ENCODE measurements at regions not wholly inside any gene's neighbourhood (a gene's known extent, or its start where the extent isn't known, plus 50 kb on each side); places are given as distances from the start of the nearest gene placed in this dataset.

DNA sequence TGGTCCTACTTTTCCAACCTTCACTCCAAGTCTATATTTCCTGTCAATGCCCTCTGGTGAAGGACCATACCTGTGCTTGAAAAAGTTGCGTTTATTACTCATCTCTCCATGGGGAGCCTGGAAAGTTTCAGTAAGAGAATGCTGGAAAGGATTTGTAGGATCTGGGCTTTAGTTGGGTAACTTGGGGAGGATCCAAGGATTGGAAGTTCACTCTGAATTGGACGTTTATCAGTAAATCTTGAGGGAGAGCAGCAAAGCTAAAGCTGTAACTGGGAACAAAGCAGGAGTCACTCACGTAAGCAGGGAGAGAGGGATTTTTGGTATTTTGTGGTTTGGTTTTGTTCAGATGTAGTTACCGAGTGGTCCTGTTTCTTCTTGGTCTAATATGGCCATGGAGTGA lies 51.4 kb upstream of the NPVF start:
- Histone ChIP-seq H3K9me3 (no peaks in the 10 kb centered on the region), H3K4me3 (no peak overlapping the region), H3K36me3 (no peaks in the 10 kb centered on the region), H3K4me1 (no peaks in the 10 kb centered on the region), H3K27ac (no peak overlapping the region), H3K27me3 (no peaks in the 10 kb centered on the region)
- DNase-seq (no peak), ATAC-seq (no peak)
- no peak for TF ChIP-seq POLR2A (IDR thresholded peaks at IDR 0.05)
- TF ChIP-seq, protein P1, sequence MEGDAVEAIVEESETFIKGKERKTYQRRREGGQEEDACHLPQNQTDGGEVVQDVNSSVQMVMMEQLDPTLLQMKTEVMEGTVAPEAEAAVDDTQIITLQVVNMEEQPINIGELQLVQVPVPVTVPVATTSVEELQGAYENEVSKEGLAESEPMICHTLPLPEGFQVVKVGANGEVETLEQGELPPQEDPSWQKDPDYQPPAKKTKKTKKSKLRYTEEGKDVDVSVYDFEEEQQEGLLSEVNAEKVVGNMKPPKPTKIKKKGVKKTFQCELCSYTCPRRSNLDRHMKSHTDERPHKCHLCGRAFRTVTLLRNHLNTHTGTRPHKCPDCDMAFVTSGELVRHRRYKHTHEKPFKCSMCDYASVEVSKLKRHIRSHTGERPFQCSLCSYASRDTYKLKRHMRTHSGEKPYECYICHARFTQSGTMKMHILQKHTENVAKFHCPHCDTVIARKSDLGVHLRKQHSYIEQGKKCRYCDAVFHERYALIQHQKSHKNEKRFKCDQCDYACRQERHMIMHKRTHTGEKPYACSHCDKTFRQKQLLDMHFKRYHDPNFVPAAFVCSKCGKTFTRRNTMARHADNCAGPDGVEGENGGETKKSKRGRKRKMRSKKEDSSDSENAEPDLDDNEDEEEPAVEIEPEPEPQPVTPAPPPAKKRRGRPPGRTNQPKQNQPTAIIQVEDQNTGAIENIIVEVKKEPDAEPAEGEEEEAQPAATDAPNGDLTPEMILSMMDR (IDR thresholded peaks at IDR 0.05 in 4 of 5, conservative IDR thresholded peaks at IDR 0.05 in 1 of 5): no peak
- in situ Hi-C loops (cut with MboI; ENCODE audit: low sequenced_read_pairs in 4 of 4): no loop called here
- intact Hi-C loops (cut with DNase I; ENCODE audit: low total_unique reads): no loop called here

DNA sequence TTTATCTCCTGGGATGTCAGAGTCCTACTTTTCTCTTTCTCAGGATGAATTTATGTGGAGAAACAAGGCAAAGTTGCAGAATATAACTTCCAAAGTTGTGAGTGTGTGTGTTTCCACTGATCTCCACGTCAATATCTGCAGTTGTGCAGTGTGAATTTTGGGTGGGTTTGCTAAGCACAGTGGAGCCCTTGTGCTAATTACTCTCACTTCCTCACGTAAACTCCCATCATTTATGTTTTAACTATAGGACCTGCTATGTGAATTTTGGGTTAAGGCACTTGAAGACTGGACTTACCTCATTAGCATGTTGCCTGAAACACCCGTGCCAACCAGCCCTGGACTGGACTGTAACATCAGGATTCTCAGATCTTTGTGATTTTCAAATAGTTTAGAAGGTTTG lies 51.9 kb upstream of the NPVF start:
- ATAC-seq (no peak), DNase-seq (no peak)
- TF ChIP-seq, protein P1 (IDR thresholded peaks at IDR 0.05 in 4 of 5, conservative IDR thresholded peaks at IDR 0.05 in 1 of 5): no peak
- no peak for TF ChIP-seq POLR2A (IDR thresholded peaks at IDR 0.05)
- intact Hi-C loops (cut with DNase I; ENCODE audit: low total_unique reads): no loop called here
- Histone ChIP-seq H3K27ac (no peak overlapping the region), H3K9me3 (no peaks in the 10 kb centered on the region), H3K36me3 (no peaks in the 10 kb centered on the region), H3K4me1 (no peaks in the 10 kb centered on the region), H3K27me3 (no peaks in the 10 kb centered on the region), H3K4me3 (no peak overlapping the region)
- in situ Hi-C loops (cut with MboI; ENCODE audit: low sequenced_read_pairs in 4 of 4): no loop called here

GRCh38 chr7:25282194-25282593 lies 53.9 kb upstream of the NPVF start:
- ATAC-seq: no peak
- DNase-seq: no peak
- intact Hi-C loops (cut with DNase I; ENCODE audit: low total_unique reads): no loop called here
- no peak overlapping the region for H3K4me3 ChIP-seq
- no peaks in the 10 kb centered on the region for H3K9me3 ChIP-seq
- H3K4me1 ChIP-seq: no peaks in the 10 kb centered on the region
- H3K27me3 ChIP-seq: no peaks in the 10 kb centered on the region
- no peak overlapping the region for H3K27ac ChIP-seq
- no peak for TF ChIP-seq POLR2A (IDR thresholded peaks at IDR 0.05)
- in situ Hi-C loops (cut with MboI; ENCODE audit: low sequenced_read_pairs in 4 of 4): no loop called here
- H3K36me3 ChIP-seq: no peaks in the 10 kb centered on the region

GRCh38 chr7:25286756-25287155 lies 58.5 kb upstream of the NPVF start:
- H3K27me3 ChIP-seq: no peaks in the 10 kb centered on the region
- no peak overlapping the region for H3K27ac ChIP-seq
- H3K4me3 ChIP-seq: no peak overlapping the region
- no peak for TF ChIP-seq POLR2A (IDR thresholded peaks at IDR 0.05)
- TF ChIP-seq, protein P1 (IDR thresholded peaks at IDR 0.05 in 4 of 5, conservative IDR thresholded peaks at IDR 0.05 in 1 of 5): no peak
- intact Hi-C loops (cut with DNase I; ENCODE audit: low total_unique reads): no loop called here
- in situ Hi-C loops (cut with MboI; ENCODE audit: low sequenced_read_pairs in 4 of 4): no loop called here
- DNase-seq (no peak), ATAC-seq (no peak)
- no peaks in the 10 kb centered on the region for H3K4me1 ChIP-seq
- H3K9me3 ChIP-seq: no peaks in the 10 kb centered on the region
- no peaks in the 10 kb centered on the region for H3K36me3 ChIP-seq

- H3K36me3 ChIP-seq: no peaks in the 10 kb centered on the region
- H3K27ac ChIP-seq: no peak overlapping the region
- DNase-seq (no peak), ATAC-seq (no peak)
- no peaks in the 10 kb centered on the region for H3K4me1 ChIP-seq
- H3K4me3 ChIP-seq: no peak overlapping the region
- H3K9me3 ChIP-seq: no peaks in the 10 kb centered on the region
- in situ Hi-C loops (cut with MboI; ENCODE audit: low sequenced_read_pairs in 4 of 4) (no loop called here), intact Hi-C loops (cut with DNase I; ENCODE audit: low total_unique reads) (no loop called here)
- TF ChIP-seq POLR2A (IDR thresholded peaks at IDR 0.05): no peak
- TF ChIP-seq, protein P1 (IDR thresholded peaks at IDR 0.05 in 4 of 5, conservative IDR thresholded peaks at IDR 0.05 in 1 of 5): no peak
- no peaks in the 10 kb centered on the region for H3K27me3 ChIP-seq
These were observed 59.0 kb upstream of the NPVF start for GRCh38 chr7:25287291-25287690.

Measured in gastrocnemius medialis (tissue), 4 donors.